ENCODE measurements at regions not wholly inside any gene's neighbourhood (a gene's known extent, or its start where the extent isn't known, plus 50 kb on each side); places are given as distances from the start of the nearest gene placed in this dataset.

GRCh38 chr6:98324446-98324845 lies 509.9 kb upstream of the POU3F2 start:
- TF ChIP-seq, protein P1, sequence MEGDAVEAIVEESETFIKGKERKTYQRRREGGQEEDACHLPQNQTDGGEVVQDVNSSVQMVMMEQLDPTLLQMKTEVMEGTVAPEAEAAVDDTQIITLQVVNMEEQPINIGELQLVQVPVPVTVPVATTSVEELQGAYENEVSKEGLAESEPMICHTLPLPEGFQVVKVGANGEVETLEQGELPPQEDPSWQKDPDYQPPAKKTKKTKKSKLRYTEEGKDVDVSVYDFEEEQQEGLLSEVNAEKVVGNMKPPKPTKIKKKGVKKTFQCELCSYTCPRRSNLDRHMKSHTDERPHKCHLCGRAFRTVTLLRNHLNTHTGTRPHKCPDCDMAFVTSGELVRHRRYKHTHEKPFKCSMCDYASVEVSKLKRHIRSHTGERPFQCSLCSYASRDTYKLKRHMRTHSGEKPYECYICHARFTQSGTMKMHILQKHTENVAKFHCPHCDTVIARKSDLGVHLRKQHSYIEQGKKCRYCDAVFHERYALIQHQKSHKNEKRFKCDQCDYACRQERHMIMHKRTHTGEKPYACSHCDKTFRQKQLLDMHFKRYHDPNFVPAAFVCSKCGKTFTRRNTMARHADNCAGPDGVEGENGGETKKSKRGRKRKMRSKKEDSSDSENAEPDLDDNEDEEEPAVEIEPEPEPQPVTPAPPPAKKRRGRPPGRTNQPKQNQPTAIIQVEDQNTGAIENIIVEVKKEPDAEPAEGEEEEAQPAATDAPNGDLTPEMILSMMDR (IDR thresholded peaks at IDR 0.05; ENCODE audit: low read depth, low read length, poor library complexity, severe bottlenecking): no peak
- TF ChIP-seq EZH2phosphoT487 (IDR thresholded peaks at IDR 0.05; ENCODE audit: borderline replicate concordance, low read length): no peak
